LNCaP clone FGC (cell line): ENCODE measurements at regions not wholly inside any gene's neighbourhood (a gene's known extent, or its start where the extent isn't known, plus 50 kb on each side); places are given as distances from the start of the nearest gene placed in this dataset.

ENCODE experiments used
- DNase-seq: peaks from one replicate; pipeline ENCODE4 v3.0.0-alpha.2; 2011; ENCODE audit warnings: low read depth
- H3K4me3 ChIP-seq: 2 replicates; pipeline ENCODE4 v1.5.1; 2011; ENCODE audit warnings: mild to moderate bottlenecking, low read depth, low read length, control low read depth
- TF ChIP-seq, protein P1 (sequence below): IDR thresholded peaks from 2 replicates; pipeline ENCODE4 v1.5.1; 2012; ENCODE audit warnings: mild to moderate bottlenecking; ENCODE audit not compliant: control insufficient read depth, insufficient read depth; ENCODE audit errors: extremely low read depth

DNA sequence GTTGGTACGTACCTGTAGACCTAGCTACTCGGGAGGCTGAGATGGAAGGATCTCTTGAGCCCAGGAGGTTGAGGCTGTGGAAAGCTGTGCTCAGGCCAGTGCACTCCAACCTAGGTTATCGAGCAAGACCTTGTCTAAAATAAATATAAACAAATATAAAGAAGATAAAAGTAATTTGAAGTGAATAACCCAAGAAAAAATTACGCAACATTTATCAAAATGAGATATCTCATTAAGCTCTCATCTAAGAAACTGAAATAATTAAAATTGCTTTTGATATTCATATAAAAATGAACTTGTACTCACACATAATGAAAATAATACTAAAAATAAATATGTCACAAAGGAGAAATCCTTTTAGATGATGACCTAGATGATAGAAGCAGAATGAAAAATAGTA lies 647.1 kb upstream of the NCAM2 start:
- DNase-seq: no peak
- TF ChIP-seq, protein P1, sequence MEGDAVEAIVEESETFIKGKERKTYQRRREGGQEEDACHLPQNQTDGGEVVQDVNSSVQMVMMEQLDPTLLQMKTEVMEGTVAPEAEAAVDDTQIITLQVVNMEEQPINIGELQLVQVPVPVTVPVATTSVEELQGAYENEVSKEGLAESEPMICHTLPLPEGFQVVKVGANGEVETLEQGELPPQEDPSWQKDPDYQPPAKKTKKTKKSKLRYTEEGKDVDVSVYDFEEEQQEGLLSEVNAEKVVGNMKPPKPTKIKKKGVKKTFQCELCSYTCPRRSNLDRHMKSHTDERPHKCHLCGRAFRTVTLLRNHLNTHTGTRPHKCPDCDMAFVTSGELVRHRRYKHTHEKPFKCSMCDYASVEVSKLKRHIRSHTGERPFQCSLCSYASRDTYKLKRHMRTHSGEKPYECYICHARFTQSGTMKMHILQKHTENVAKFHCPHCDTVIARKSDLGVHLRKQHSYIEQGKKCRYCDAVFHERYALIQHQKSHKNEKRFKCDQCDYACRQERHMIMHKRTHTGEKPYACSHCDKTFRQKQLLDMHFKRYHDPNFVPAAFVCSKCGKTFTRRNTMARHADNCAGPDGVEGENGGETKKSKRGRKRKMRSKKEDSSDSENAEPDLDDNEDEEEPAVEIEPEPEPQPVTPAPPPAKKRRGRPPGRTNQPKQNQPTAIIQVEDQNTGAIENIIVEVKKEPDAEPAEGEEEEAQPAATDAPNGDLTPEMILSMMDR: no peak

GRCh38 chr21:20353351-20353750 lies 644.9 kb upstream of the NCAM2 start:
- TF ChIP-seq, protein P1: no peak
- peak; percentile 92 for DNase-seq
- no peak overlapping the region for H3K4me3 ChIP-seq

More for the DNA sequence above, 647.1 kb upstream of the NCAM2 start:
- no peak overlapping the region for H3K4me3 ChIP-seq

DNA sequence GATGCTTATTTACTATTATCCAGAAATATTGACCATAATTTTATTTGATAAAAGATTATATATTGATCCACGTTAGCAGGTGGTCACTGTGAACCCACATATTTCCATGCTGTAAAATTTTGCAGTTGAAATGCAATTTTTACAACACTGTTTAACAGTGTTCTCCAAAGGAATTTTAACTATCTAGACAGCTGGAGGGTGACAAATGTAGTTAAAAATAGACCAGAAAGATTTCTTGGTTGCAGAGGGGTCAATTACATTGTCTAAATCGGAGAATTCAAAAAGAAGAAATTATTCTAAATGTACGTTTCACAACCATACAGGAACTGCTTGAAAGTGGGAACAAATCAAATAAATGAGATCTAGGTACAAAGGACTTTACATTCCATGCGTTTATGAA lies 625.2 kb upstream of the NCAM2 start:
- TF ChIP-seq, protein P1: no peak
- no peak for DNase-seq
- H3K4me3 ChIP-seq: no peak overlapping the region

DNA sequence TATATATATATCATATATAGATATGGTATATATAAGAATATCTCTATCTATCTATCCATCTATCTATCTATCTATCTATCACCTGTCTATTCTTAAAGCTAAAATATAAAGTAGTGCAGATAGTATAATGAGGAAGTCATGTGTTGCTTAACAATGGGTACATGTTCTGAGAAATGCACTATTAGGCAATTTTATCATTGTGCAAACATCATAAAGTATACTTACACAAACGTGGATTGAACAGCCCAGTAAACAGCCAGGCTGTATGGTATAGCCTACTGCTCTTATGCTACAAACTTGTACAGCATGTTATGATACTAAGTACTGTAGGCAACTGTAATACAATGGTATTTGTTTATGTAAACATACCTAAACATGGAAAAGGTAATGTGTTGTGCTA lies 621.0 kb upstream of the NCAM2 start:
- TF ChIP-seq, protein P1: no peak
- no peak overlapping the region for H3K4me3 ChIP-seq
- DNase-seq: peak; percentile 73

- no peak overlapping the region for H3K4me3 ChIP-seq
- TF ChIP-seq, protein P1: no peak
- no peak for DNase-seq
Measured at GRCh38 chr21:20388400-20388799, 609.8 kb upstream of the NCAM2 start.

- TF ChIP-seq, protein P1: no peak
- no peak for DNase-seq
- H3K4me3 ChIP-seq: no peak overlapping the region
Measured at GRCh38 chr21:20396798-20397197, 601.4 kb upstream of the NCAM2 start.

GRCh38 chr21:20404915-20405314 lies 593.3 kb upstream of the NCAM2 start:
- no peak overlapping the region for H3K4me3 ChIP-seq
- TF ChIP-seq, protein P1: peak; percentile 13; the same call in 1 of the 2 replicates
- no peak for DNase-seq
